B cell (primary cell): ENCODE measurements at regions not wholly inside any gene's neighbourhood (a gene's known extent, or its start where the extent isn't known, plus 50 kb on each side); places are given as distances from the start of the nearest gene placed in this dataset.

Source experiments
- ATAC-seq: fragments of 200-7000 bp; cut with Tn5 transposase; one replicate; pipeline ENCODE4 v1.10.0; 2021; ENCODE audit warnings: low read depth, mild to moderate bottlenecking, moderate number of reproducible peaks, moderate library complexity
- CTCF ChIA-PET: fragments of 350-600 bp; sonication (Branson Sonifier 250); formaldehyde crosslinking; loops from one replicate; lab custom pipeline; 2021; ENCODE audit warnings: antibody characterized with exemption, inconsistent platforms; lab: Charles Lee
- POLR2A ChIA-PET: fragments of 350-600 bp; sonication (Branson Sonifier 250); formaldehyde crosslinking; loops from one replicate; lab custom pipeline; 2021; ENCODE audit warnings: antibody characterized with exemption; lab: Charles Lee
- DNase-seq: peaks from one replicate; pipeline ENCODE4 v3.0.0; 2013
- H2AFZ ChIP-seq: 2 replicates; pipeline ENCODE4 v1.6.1; 2012; ENCODE audit warnings: mild to moderate bottlenecking, low read depth, low read length; ENCODE audit not compliant: insufficient read depth, poor library complexity, severe bottlenecking
- H3K27ac ChIP-seq, 2 donors: 1 replicate in 1 of 2; 2 replicates in 1 of 2; pipeline ENCODE4 v1.5.1; 2012 to 2013; ENCODE audit warnings: low read length in 2 of 2, mild to moderate bottlenecking in 2 of 2, moderate library complexity in 1 of 2
- H3K27me3 ChIP-seq, 4 experiments: fragments of 200-600 bp in 1 of 4; sonication (generic) in 1 of 4; replicated peaks in 1 of 4; 1 replicate in 2 of 4; 2 replicates in 2 of 4; pipeline versions ENCODE4 v1.6.1 to v1.7.0; 2013 to 2016; ENCODE audit warnings: low read length in 3 of 4, mild to moderate bottlenecking in 2 of 4, mixed read lengths in 1 of 4, moderate library complexity in 1 of 4; ENCODE audit not compliant: insufficient read depth in 4 of 4, control insufficient read depth in 3 of 4; ENCODE audit errors: control extremely low read depth in 1 of 4
- H3K36me3 ChIP-seq, 2 experiments: replicated peaks in 1 of 2; 1 replicate in 1 of 2; 2 replicates in 1 of 2; pipeline versions ENCODE4 v1.6.1 to v1.7.1; 2013; ENCODE audit warnings: low read length in 1 of 2; ENCODE audit not compliant: insufficient read depth in 2 of 2, control insufficient read depth in 1 of 2; ENCODE audit errors: control extremely low read depth in 1 of 2, extremely low read depth in 1 of 2
- H3K4me1 ChIP-seq, 2 donors: fragments of 200-600 bp in 1 of 2; sonication (generic) in 1 of 2; 1 replicate in 1 of 2; 2 replicates in 1 of 2; pipeline versions ENCODE4 v1.5.1 to v1.6.1; 2013 to 2017; ENCODE audit warnings: low read length in 2 of 2; ENCODE audit not compliant: control insufficient read depth in 2 of 2, insufficient read depth in 2 of 2
- H3K4me2 ChIP-seq: replicated peaks from 2 replicates; pipeline ENCODE3; 2012; ENCODE audit warnings: mild to moderate bottlenecking, low read depth, low read length; ENCODE audit not compliant: poor library complexity, severe bottlenecking
- H3K4me3 ChIP-seq, 5 experiments: fragments of 200-600 bp in 1 of 5; sonication (generic) in 1 of 5; 1 replicate in 3 of 5; 2 replicates in 2 of 5; pipeline versions ENCODE4 v1.5.1 to v1.7.0; 2011 to 2016; ENCODE audit warnings: low read length in 4 of 5, mild to moderate bottlenecking in 4 of 5, low read depth in 2 of 5, control low read depth in 1 of 5, moderate library complexity in 1 of 5; ENCODE audit not compliant: insufficient read depth in 1 of 5; ENCODE audit errors: control extremely low read depth in 1 of 5, extremely low read depth in 1 of 5
- H3K79me2 ChIP-seq: fragments of 200-600 bp; sonication (generic); one replicate; pipeline ENCODE4 v1.6.0; 2016; ENCODE audit warnings: low read length; ENCODE audit not compliant: control insufficient read depth, insufficient read depth
- H3K9ac ChIP-seq: fragments of 200-600 bp; sonication (generic); 2 replicates; pipeline ENCODE4 v1.6.1; 2017; ENCODE audit warnings: mild to moderate bottlenecking, low read length, moderate library complexity
- H3K9me3 ChIP-seq, 3 donors: one replicate each; pipeline versions ENCODE4 v1.6.1 to v1.7.1; 2013; ENCODE audit warnings: low read length in 2 of 3; ENCODE audit not compliant: control insufficient read depth in 2 of 3, insufficient read depth in 1 of 3; ENCODE audit errors: control extremely low read depth in 1 of 3
- H4K20me1 ChIP-seq: 2 replicates; pipeline ENCODE4 v1.6.0; 2012; ENCODE audit warnings: mild to moderate bottlenecking, low read length; ENCODE audit not compliant: insufficient read depth, control insufficient read depth, poor library complexity, severe bottlenecking
- H3K27ac Mint-ChIP-seq: one replicate; pipeline ENCODE4 v1.8.0; 2021; ENCODE audit warnings: mixed read lengths
- H3K27me3 Mint-ChIP-seq: one replicate; pipeline ENCODE4 v1.8.0; 2021; ENCODE audit warnings: mixed read lengths
- H3K4me1 Mint-ChIP-seq: one replicate; pipeline ENCODE4 v1.8.0; 2021; ENCODE audit warnings: mixed read lengths
- H3K4me3 Mint-ChIP-seq: one replicate; pipeline ENCODE4 v1.8.0; 2021; ENCODE audit warnings: mixed read lengths
- H3K9me3 Mint-ChIP-seq: one replicate; pipeline ENCODE4 v1.8.0; 2022; ENCODE audit warnings: mixed read lengths; ENCODE audit not compliant: insufficient read depth
- EZH2 ChIP-seq: IDR thresholded peaks from 2 replicates; pipeline ENCODE4 v1.6.1; 2012; ENCODE audit warnings: borderline replicate concordance, low read depth, mild to moderate bottlenecking, moderate library complexity, low read length; ENCODE audit not compliant: insufficient read depth, poor library complexity, severe bottlenecking
- WGBS: methylation state at CpG from one replicate; pipeline ENCODE4 v1.1.5; 2013; ENCODE audit warnings: missing lambda C conversion rate; ENCODE audit not compliant: insufficient coverage; 5-methylcytosine and 5-hydroxymethylcytosine counted together
- intact Hi-C: fragments of 100-400 bp; cut with micrococcal nuclease; formaldehyde crosslinking; loops from one replicate; pipeline ENCODE4 v1.10.0; 2022
- TF ChIP-seq, protein P1 (sequence below): fragments of 200-600 bp; IDR thresholded peaks from one replicate; pipeline ENCODE4 v1.8.0; 2022; ENCODE audit warnings: antibody characterized with exemption, mild to moderate bottlenecking

DNA sequence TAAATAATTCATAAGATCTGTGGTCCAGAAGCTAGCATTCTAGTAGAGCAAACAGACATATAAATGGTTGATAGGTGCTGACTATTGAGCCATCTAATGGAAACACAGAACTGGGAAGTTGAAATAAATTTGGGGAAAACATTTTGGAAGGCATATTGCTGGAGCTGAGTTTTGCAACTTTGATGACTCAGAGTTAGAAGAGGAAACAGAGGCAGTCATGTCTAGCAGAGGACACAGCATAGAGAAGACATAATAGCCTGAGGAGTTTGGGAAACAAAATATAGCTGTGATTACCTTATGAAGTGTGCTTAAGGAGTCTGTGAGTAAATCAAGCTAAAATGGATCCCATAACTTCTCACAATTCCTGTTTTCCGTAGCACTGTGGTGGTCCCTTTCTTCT, 86.9 kb upstream of the FLRT2 start:
- ATAC-seq (no peak), DNase-seq (no peak)
- intact Hi-C loops, result no loop called here
- H3K4me2 ChIP-seq, result no peak overlapping the region
- H3K27me3 Mint-ChIP-seq, result no peaks in the 10 kb centered on the region
- H3K79me2 ChIP-seq, result no peaks in the 10 kb centered on the region
- H3K27ac Mint-ChIP-seq, result no peak overlapping the region
- POLR2A ChIA-PET, result no interaction called here
- H2AFZ ChIP-seq, result no peak overlapping the region
- no peaks in the 10 kb centered on the region for H3K27me3 ChIP-seq
- peaks cover 0 to 4% (median 3%) of the 10 kb centered on the region in 3 donors for H3K9me3 ChIP-seq
- no peak overlapping the region for H3K27ac ChIP-seq
- no peaks in the 10 kb centered on the region for H3K4me1 Mint-ChIP-seq
- H3K4me1 ChIP-seq, result no peaks in the 10 kb centered on the region
- H3K4me3 Mint-ChIP-seq, result no peak overlapping the region
- no peak overlapping the region for H3K9ac ChIP-seq
- no CpG with 5 or more reads among the region's 1 CpG for WGBS
- CTCF ChIA-PET, result no interaction called here
- H3K36me3 ChIP-seq, result no peaks in the 10 kb centered on the region
- no peaks in the 10 kb centered on the region for H4K20me1 ChIP-seq
- H3K9me3 Mint-ChIP-seq, result peaks cover 5% of the 10 kb centered on the region
- TF ChIP-seq, protein P1, sequence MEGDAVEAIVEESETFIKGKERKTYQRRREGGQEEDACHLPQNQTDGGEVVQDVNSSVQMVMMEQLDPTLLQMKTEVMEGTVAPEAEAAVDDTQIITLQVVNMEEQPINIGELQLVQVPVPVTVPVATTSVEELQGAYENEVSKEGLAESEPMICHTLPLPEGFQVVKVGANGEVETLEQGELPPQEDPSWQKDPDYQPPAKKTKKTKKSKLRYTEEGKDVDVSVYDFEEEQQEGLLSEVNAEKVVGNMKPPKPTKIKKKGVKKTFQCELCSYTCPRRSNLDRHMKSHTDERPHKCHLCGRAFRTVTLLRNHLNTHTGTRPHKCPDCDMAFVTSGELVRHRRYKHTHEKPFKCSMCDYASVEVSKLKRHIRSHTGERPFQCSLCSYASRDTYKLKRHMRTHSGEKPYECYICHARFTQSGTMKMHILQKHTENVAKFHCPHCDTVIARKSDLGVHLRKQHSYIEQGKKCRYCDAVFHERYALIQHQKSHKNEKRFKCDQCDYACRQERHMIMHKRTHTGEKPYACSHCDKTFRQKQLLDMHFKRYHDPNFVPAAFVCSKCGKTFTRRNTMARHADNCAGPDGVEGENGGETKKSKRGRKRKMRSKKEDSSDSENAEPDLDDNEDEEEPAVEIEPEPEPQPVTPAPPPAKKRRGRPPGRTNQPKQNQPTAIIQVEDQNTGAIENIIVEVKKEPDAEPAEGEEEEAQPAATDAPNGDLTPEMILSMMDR, result no peak
- TF ChIP-seq EZH2, result no peak
- H3K4me3 ChIP-seq, result no peak overlapping the region

DNA sequence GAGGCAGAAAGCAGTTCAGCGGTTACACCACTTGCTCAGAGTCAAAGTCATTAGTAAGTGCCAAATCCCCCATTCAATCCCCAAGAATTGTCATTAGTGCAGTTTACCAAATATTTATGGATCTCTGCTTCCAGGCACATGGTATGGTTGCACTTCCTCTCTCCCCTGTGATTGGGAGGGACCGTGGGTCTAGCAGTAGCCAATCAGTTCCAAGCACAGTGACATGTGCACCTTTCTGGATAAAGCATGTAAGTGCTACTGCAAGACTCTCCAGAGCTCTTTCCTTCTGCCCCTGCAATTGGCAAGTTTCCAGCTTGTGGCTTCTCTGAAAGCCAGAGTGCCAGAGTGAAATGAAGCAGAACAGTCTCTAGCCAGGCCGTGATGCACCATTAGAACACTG, 85.3 kb upstream of the FLRT2 start:
- H3K4me1 ChIP-seq, result no peaks in the 10 kb centered on the region
- H2AFZ ChIP-seq, result no peak overlapping the region
- TF ChIP-seq, protein P1, result no peak
- no peak for TF ChIP-seq EZH2
- Mint-ChIP-seq H3K4me3 (no peak overlapping the region), H3K9me3 (peaks cover 2% of the 10 kb centered on the region), H3K27ac (no peak overlapping the region), H3K27me3 (no peaks in the 10 kb centered on the region), H3K4me1 (no peaks in the 10 kb centered on the region)
- no peak overlapping the region for H3K27ac ChIP-seq
- POLR2A ChIA-PET, result no interaction called here
- H3K27me3 ChIP-seq, result no peaks in the 10 kb centered on the region
- CTCF ChIA-PET, result no interaction called here
- no peak overlapping the region for H3K9ac ChIP-seq
- H4K20me1 ChIP-seq, result no peaks in the 10 kb centered on the region
- DNase-seq (no peak), ATAC-seq (no peak)
- 88% methylated on average over 1 of the region's 3 CpGs for WGBS
- H3K4me2 ChIP-seq, result no peak overlapping the region
- no peaks in the 10 kb centered on the region for H3K36me3 ChIP-seq
- intact Hi-C loops, result no loop called here
- peaks cover 0 to 3% (median 3%) of the 10 kb centered on the region in 3 donors for H3K9me3 ChIP-seq
- H3K79me2 ChIP-seq, result no peaks in the 10 kb centered on the region
- H3K4me3 ChIP-seq, result no peak overlapping the region
